ENCODE measurements at regions not wholly inside any gene's neighbourhood (a gene's known extent, or its start where the extent isn't known, plus 50 kb on each side); places are given as distances from the start of the nearest gene placed in this dataset.

- no peak for TF ChIP-seq CTCF (conservative IDR thresholded peaks at IDR 0.05)
- no peak for TF ChIP-seq EZH2 (IDR thresholded peaks at IDR 0.05; ENCODE audit: low read depth)
Measured at GRCh38 chr20:11001302-11001701, 327.5 kb upstream of the JAG1 start.
